CD4-positive, alpha-beta T cell (primary cell): ENCODE measurements at regions not wholly inside any gene's neighbourhood (a gene's known extent, or its start where the extent isn't known, plus 50 kb on each side); places are given as distances from the start of the nearest gene placed in this dataset.

ENCODE experiments used
- ATAC-seq: fragments of 200-7000 bp; cut with Tn5 transposase; one replicate; pipeline ENCODE4 v1.10.0; 2022; ENCODE audit warnings: mild to moderate bottlenecking; ENCODE audit not compliant: poor library complexity
- CTCF ChIA-PET: fragments of 350-600 bp; sonication (Branson Sonifier 250); formaldehyde crosslinking; loops from one replicate; lab custom pipeline; 2021; ENCODE audit warnings: antibody characterized with exemption, inconsistent platforms; lab: Charles Lee
- POLR2A ChIA-PET: fragments of 350-600 bp; sonication (Branson Sonifier 250); formaldehyde crosslinking; loops from one replicate; lab custom pipeline; 2021; ENCODE audit warnings: antibody characterized with exemption, inconsistent platforms; lab: Charles Lee
- DNase-seq, 14 experiments: peaks; one replicate each; pipeline ENCODE4 v3.0.0-alpha.2; 2013 to 2020; ENCODE audit warnings: mixed read lengths in 2 of 14
- H3K27ac ChIP-seq, 2 donors: one replicate each; pipeline versions ENCODE4 v1.5.1 to v1.7.0; 2013; ENCODE audit warnings: low read length in 2 of 2, low read depth in 1 of 2, mild to moderate bottlenecking in 1 of 2
- H3K27me3 ChIP-seq, 2 experiments: 1 replicate in 1 of 2; 2 replicates in 1 of 2; pipeline versions ENCODE4 v1.6.1 to v1.7.0; 2013; ENCODE audit warnings: low read length in 2 of 2, control low read depth in 1 of 2, mild to moderate bottlenecking in 1 of 2, moderate library complexity in 1 of 2; ENCODE audit not compliant: insufficient read depth in 2 of 2, control insufficient read depth in 1 of 2
- H3K36me3 ChIP-seq: one replicate; pipeline ENCODE4 v1.6.1; 2013; ENCODE audit warnings: low read length, control low read depth; ENCODE audit not compliant: insufficient read depth
- H3K4me1 ChIP-seq: one replicate; pipeline ENCODE4 v1.6.1; 2013; ENCODE audit warnings: low read length, control low read depth; ENCODE audit not compliant: insufficient read depth
- H3K4me3 ChIP-seq: one replicate; pipeline ENCODE4 v1.5.1; 2013; ENCODE audit warnings: mild to moderate bottlenecking, low read length, moderate library complexity
- H3K9me3 ChIP-seq, 2 experiments: 1 replicate in 1 of 2; 2 replicates in 1 of 2; pipeline versions ENCODE4 v1.6.1 to v1.7.0; 2013; ENCODE audit warnings: low read length in 2 of 2, mild to moderate bottlenecking in 2 of 2, control low read depth in 1 of 2, moderate library complexity in 1 of 2; ENCODE audit not compliant: control insufficient read depth in 1 of 2, insufficient read depth in 1 of 2
- H3K27ac Mint-ChIP-seq: one replicate; pipeline ENCODE4 v1.8.0; 2020; ENCODE audit warnings: mixed read lengths
- H3K27me3 Mint-ChIP-seq: one replicate; pipeline ENCODE4 v1.8.0; 2021; ENCODE audit warnings: mixed read lengths
- H3K36me3 Mint-ChIP-seq: one replicate; pipeline ENCODE4 v1.8.0; 2021; ENCODE audit warnings: low read depth, mixed read lengths
- H3K4me1 Mint-ChIP-seq: one replicate; pipeline ENCODE4 v1.8.0; 2021; ENCODE audit warnings: low read depth, mixed read lengths
- H3K4me3 Mint-ChIP-seq: one replicate; pipeline ENCODE4 v1.8.0; 2020; ENCODE audit warnings: mild to moderate bottlenecking, mixed read lengths
- H3K9me3 Mint-ChIP-seq: one replicate; pipeline ENCODE4 v1.8.0; 2020; ENCODE audit warnings: mixed read lengths
- CTCF ChIP-seq: fragments of 200-600 bp; IDR thresholded peaks from one replicate; pipeline ENCODE4 v1.8.0; 2022; ENCODE audit warnings: antibody characterized with exemption, mild to moderate bottlenecking
- intact Hi-C, 2 experiments: fragments of 100-400 bp; cut with DNase I in 1 of 2; cut with micrococcal nuclease in 1 of 2; formaldehyde crosslinking; loops; one replicate each; pipeline versions ENCODE4 v1.15.1 to v1.9.0; 2023 to 2025; cut with DNase I, micrococcal nuclease

GRCh38 chr12:107374161-107374840 is 281.0 kb upstream of the CRY1 start:
- POLR2A ChIA-PET: interaction anchor here (0.9 to 9.3 kb wide), 6 partner anchors 17 to 281 kb away, joined by 3 to 192 read pairs (median 3); partner anchors contain the start of gene CRY1
- Mint-ChIP-seq H3K27ac (peak overlapping the region; percentile 86), H3K36me3 (no peaks in the 10 kb centered on the region), H3K4me1 (peaks cover 69% of the 10 kb centered on the region), H3K9me3 (no peaks in the 10 kb centered on the region), H3K27me3 (no peaks in the 10 kb centered on the region), H3K4me3 (peak overlapping the region; percentile 46)
- Histone ChIP-seq H3K36me3 (no peaks in the 10 kb centered on the region), H3K4me1 (peaks cover 62% of the 10 kb centered on the region), H3K27me3 (no peaks in the 10 kb centered on the region), H3K4me3 (peak overlapping the region; percentile 13), H3K9me3 (no peaks in the 10 kb centered on the region), H3K27ac (peak overlapping the region; percentile 54 to 69)
- ATAC-seq: no peak
- intact Hi-C loops: no loop called here
- peak in 4 of 14 experiments; percentile 38 to 59 (median 46) for DNase-seq
- no peak for TF ChIP-seq CTCF
- CTCF ChIA-PET: no interaction called here

- POLR2A ChIA-PET: interaction anchor here (0.9 to 9.3 kb wide), 4 partner anchors 18 to 282 kb away, joined by 3 to 192 read pairs (median 4); partner anchors contain the start of gene CRY1
- Mint-ChIP-seq H3K4me1 (peaks cover 63% of the 10 kb centered on the region), H3K9me3 (no peaks in the 10 kb centered on the region), H3K4me3 (no peak overlapping the region), H3K36me3 (no peaks in the 10 kb centered on the region), H3K27me3 (no peaks in the 10 kb centered on the region), H3K27ac (peak overlapping the region; percentile 86)
- H3K36me3 ChIP-seq: no peaks in the 10 kb centered on the region
- no peak for DNase-seq
- H3K4me3 ChIP-seq: no peak overlapping the region
- CTCF ChIA-PET: no interaction called here
- no peaks in the 10 kb centered on the region for H3K9me3 ChIP-seq
- H3K27ac ChIP-seq: no peak overlapping the region
- TF ChIP-seq CTCF: no peak
- no peaks in the 10 kb centered on the region for H3K27me3 ChIP-seq
- intact Hi-C loops: no loop called here
- peaks cover 53% of the 10 kb centered on the region for H3K4me1 ChIP-seq
- no peak for ATAC-seq
These were observed 281.9 kb upstream of the CRY1 start for GRCh38 chr12:107375231-107375630.

- ATAC-seq (no peak), DNase-seq (no peak)
- peaks cover 44% of the 10 kb centered on the region for H3K4me1 Mint-ChIP-seq
- CTCF ChIA-PET: no interaction called here
- no peak for TF ChIP-seq CTCF
- Histone ChIP-seq H3K27me3 (no peaks in the 10 kb centered on the region), H3K4me1 (peaks cover 29% of the 10 kb centered on the region), H3K36me3 (no peaks in the 10 kb centered on the region), H3K4me3 (no peak overlapping the region), H3K27ac (no peak overlapping the region), H3K9me3 (no peaks in the 10 kb centered on the region)
- intact Hi-C loops: no loop called here
- no peak overlapping the region for H3K27ac Mint-ChIP-seq
- H3K36me3 Mint-ChIP-seq: no peaks in the 10 kb centered on the region
- POLR2A ChIA-PET: interaction anchor here (0.7 to 1.0 kb wide), 2 partner anchors 8 to 21 kb away, joined by 3 read pairs; no protein-coding TSS in a partner anchor
- H3K27me3 Mint-ChIP-seq: no peaks in the 10 kb centered on the region
- H3K4me3 Mint-ChIP-seq: no peak overlapping the region
- no peaks in the 10 kb centered on the region for H3K9me3 Mint-ChIP-seq
These were observed 284.4 kb upstream of the CRY1 start for GRCh38 chr12:107377596-107378385.
